GM21576 (cell line): ENCODE measurements at regions not wholly inside any gene's neighbourhood (a gene's known extent, or its start where the extent isn't known, plus 50 kb on each side); places are given as distances from the start of the nearest gene placed in this dataset.

Experiments used
- ATAC-seq: cut with Tn5 transposase; IDR thresholded peaks from one replicate; pipeline ENCODE4 v1.9.1; 2021; ENCODE audit warnings: mild to moderate bottlenecking, moderate library complexity; ENCODE audit not compliant: unreplicated experiment

DNA sequence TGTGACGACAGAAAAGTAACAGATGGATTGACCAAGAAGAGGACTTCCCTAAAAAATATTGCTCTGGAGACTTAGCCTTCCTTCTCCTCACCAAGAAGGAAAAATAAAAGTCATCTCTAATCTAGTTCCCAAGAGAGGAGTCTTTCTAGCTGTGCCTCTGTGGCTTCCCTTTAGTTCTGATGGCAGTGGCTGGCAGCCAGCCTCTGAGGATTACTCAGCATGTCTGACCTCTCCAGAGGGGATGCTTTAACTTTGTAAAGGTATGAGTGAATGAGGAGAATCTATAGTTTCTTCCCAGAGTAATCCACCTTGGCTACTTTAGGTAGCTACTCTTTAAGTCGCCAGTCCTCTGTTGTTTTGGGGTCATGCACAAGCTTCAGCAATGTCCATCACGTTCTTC is 163.9 kb upstream of the KIT start:
- no peak for ATAC-seq

DNA sequence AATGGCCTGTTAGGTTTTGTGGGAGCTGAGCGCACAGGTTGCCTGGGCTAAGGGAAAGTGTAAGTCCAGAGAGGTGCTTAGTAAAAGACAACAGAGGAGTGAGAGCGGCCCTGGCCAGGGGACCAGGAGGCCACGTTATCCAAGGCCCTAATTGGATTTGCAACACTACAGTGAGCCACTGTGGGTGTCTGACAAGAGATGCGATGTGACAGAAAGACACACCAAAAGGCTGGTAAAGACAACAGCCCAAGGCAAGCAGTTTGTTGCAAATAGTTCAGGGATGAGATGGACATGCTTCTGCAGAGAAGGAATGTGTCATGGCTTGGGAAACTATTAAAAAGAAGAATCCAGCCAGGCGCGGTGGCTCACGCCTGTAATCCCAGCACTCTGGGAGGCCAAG is 162.7 kb upstream of the KIT start:
- no peak for ATAC-seq

DNA sequence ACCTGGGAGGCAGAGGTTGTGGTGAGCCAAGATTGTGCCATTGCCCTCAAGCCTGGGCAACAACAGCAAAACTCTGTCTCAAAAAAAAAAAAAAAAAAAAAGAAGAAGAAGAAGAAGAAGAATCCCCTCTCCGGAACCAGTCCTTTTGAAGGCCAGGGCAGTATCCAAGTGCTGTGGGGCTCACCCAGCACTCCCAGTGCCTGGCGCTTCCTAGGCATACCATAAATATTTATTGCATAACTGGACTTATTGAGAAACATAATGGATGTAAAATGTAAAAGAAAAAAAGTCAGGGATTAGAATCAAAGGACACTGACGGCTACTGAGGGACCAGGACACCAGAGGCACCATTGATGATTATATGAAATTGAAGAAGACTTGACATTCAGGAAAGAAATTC is 162.1 kb upstream of the KIT start:
- ATAC-seq = no peak

DNA sequence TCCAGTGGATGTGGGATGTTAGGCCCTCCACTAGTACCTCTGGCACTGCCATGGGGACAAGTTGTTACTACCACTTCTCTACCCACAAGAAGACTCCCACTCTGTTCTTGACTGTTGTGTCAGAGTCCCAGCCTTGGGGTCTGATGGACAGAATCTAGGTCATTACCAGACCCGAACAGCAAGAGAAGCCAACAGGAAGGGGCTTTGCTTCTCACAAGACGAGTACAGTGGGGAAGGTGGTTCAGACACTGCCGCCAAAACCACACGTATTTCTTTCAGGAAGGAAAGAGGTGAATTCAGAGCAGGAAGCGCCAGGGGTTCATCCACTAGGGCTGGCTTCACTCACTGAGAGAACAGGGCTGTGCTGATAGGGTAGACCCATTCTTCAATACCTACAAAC is 161.3 kb upstream of the KIT start:
- no peak for ATAC-seq

DNA sequence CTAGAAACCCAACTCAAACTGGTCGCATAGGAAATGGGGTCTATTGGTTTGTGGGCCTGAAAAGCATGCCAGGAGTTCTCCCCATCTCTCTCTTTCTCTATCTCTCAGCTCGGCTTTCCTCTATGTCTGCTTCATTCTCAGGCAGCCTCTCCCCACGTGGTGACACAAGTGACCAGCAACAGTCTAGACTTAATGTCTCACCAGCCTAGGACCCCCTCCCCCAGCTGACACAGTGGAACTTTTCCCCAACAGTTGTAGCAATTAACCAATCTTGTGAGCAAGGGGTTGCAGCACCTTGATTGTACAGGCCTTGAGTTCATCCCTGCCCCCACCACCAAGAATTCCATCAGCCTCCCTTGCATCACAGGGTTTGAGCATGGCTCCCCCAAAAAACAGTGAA is 159.8 kb upstream of the KIT start:
- ATAC-seq = no peak

DNA sequence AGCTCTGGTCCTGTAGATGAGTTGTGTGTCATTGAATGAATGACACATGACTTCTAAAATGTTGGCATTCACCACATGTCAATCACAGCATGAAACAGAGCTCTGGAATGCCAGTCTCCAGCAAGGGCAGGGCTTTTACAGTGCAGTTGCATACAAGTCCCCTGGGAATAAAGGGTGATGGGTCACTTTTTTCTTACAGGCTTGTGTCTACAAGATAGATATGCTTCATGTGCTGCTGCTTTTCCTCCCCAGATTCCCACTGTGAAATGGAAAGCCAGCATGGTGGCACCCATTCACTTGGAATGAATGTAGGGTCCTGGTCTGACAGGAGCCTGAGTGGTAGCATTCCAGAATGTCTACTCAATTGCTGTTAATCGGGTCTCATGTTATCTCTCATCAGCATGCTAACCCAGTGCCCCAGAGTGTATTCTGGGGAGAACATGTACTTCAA is 159.1 kb upstream of the KIT start:
- ATAC-seq = no peak

DNA sequence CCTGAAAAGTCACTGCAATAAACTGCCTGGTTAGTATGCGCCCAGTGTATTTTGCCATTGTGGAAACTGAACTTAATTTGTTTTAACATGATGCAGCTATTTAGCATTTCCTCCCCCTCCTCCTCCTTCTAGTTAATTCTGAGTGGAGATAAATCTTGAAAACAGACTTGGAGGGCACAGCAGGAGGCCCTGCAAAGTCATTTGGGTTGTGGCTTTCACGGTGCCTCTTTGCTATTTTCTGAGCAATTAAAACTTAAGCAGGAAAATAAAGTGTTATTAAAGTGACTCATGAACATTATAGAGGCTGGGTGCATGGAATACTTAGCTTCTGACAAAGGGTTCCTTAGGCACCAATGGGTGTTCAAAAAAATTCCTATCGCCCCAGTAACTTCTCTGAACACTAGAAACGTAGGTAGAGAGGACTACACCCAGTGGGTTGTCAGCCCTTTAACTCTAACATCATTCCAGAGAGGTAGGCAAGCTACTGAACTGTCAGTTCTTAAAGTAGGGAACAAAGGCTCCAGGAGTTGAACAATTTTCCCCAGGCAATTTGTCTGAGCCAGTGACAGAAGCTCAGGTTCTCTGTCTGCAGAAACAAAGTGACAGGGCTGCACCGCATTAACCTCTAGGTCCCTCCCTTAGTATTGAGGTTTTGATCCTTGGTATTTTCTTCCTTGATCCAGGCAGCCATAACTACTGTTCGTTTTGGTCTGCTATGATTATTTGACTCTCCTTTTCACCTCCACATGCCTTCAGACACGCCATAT is 158.3 kb upstream of the KIT start:
- ATAC-seq = no peak

DNA sequence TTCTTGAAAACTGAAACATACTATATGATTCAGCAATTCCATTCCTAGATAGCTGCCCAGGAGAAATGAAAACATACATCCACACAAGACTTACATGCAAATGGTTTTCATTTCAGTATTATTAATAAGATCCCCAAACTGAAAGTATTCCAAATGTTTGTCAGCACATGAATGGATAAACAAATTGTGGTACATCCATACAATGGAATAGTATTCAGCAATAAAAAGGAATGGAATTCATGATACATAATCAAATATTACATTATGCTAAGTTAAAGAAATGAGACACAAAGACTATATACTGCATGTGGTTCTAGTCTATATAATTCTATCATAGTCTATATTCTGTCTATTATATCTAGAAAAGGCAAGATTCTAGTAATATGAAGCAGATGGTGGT is 152.4 kb upstream of the KIT start:
- no peak for ATAC-seq

DNA sequence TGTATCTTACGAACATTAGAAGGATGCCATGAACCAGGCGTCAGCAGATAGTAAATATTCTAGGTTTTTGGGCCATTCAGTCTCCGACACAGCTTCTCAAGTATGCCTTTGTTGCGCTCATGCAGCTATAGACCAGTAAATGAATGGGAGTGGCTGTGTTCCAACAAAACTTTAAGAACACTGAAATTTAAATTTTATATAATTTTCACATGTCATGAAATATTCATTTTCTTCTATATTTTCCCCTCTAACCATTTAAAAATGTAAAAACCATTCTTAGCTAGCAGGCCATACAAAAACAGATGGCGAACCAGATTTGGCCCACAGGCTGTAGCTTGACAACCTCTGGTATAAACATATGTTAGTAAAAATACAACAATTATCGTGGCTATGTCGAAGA is 151.8 kb upstream of the KIT start:
- ATAC-seq = no peak

DNA sequence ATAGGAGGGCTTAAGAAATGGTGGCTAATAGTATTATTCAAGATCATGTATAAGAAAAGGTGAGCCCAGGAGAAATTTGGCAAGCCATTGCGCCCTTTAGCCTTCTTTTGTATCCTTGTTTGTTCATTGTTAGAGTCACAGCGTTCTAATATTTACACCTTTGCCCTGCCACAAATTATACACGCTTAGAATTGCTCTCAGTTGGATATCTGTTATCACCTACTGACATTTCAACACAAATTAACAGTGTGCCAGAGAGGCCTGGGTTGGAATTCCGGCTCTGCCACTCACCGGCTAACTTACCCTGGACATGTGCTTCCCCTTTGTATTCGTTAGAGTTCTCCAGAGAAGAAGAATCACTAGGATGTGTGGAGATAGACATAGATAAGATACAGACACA is 148.7 kb upstream of the KIT start:
- ATAC-seq = no peak

DNA sequence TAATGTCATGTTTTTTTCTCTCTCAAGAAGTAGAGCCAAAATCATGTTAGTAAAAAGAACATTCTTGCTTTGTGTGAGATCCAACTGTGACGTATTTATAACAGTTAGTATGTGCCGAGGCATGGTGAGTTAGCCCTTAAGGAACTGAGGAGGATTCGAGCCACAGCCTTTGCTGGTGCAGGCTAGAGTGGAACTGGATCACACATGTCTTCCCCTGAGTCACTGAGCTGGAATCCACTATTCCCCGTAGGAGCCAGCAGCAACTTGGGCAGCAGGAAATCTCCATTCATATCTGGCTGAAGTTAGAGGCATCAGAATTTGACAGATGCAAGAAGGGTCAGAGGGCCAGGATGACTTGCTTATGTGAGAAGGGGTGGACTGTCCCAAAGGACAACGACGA is 144.6 kb upstream of the KIT start:
- ATAC-seq = no peak

DNA sequence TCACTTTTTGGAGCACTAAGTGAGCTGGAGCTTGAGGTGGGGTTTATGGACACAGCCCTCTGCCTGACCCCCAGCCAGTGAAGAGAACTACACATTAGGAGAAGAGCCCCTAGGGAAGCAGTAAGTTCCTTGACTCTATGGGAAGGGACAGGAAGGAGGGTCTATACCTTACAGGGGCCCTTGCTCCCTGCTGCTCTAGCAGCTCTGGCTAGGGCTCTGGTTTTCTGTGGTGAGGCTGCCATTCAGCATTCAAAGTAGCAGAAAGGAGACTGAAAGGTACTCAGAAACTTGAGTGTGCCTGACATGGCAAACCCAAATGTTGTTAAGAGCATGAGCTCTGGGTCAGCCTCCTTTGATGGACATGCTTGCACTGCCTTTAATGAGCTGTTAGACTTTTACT is 144.0 kb upstream of the KIT start:
- ATAC-seq = no peak

DNA sequence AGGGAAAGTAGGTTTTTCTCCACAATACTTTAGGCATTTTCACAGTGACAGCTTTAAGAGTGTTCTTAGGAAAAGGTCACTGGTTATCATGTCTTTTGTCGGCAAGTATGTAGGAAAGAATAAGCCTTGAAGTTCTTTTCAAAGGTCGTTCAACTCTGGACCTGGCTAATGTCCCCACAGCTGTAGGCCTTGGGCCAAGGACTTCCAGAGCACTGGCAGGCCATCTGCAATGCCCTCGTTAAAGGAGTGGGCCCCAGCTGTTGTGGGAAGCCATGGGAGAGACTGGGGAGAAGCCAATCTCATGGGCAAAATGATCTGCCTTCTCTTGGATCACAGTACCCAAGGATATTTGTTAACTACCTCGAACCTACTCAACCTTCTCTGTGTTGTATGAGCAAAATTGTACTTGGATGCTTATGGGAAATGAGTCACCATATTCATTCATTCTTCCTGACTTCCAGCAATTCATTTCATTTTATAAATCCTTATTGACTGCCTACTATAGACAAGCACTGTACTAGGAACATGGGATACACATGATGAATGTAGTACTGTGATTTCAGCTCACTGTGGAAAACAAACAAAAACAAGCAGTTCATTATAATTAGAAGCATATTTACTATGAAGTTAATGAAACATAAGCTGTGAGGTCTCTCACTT is 141.1 kb upstream of the KIT start:
- no peak for ATAC-seq

DNA sequence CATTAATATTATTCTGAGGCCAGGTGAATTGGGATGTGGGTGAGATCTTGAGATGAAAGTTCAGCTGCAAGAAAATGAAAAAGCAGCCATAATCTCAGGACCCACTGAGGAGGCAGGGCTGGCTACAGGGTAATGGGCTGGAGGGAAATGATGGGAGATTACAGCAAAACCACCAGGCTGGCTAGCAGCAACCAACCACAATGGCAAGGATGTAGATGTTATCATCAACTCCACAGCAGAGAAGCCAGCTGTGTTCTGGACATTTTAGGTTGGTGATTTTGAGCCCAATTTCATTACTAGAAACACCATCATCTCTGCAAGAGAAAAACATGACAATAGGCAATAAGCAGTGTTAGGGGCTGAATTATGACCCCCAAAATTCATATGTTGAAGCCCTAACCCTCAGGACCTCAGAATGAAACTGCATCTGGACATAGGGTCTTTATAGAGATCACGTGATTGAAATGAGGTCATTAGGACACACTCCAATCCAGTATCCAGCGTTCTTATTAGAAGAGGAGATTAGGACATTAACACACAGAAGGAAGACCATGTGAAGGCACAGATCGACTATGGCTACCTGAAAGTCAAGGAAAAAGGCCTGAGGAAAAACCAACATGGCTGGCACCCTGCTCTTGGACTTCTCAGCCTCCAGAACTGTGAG is 139.8 kb upstream of the KIT start:
- no peak for ATAC-seq

DNA sequence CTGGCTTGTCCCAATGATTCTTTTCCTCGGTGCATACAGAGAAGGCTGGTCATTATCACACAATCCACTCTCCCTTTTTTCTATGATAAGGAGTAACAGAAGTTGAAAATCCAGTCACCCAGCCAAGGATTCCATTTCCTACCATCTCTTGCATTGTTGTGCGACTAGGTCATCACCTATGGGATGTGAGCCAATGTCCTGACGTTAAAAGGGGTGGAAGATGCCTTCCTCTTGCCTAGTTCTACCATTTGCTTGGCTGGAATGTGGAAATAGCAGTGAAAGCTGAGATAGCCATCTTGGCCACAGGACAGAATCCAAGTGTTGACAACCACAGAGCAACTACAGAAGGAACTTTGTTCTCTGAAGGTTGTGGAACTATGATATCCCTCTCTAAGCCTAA is 132.2 kb upstream of the KIT start:
- ATAC-seq = no peak

DNA sequence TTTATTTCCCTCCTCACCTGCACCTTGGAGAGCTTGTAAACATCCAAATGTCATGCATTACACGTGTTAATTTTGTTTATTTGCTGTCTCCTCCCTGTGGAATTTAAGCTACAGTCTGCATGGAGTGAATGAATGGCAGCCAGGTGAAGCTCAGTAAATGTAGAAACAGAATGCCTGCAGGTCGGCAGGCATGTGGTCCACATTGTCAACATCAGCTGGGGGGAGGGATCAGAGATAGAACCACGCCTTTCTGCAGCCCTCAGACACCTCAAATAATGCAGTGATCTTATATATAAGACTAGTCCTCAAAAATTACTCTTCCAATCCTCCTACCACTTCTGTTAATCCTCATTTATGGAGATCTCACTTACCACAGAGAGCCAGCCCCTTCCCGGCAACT is 131.2 kb upstream of the KIT start:
- ATAC-seq = no peak

DNA sequence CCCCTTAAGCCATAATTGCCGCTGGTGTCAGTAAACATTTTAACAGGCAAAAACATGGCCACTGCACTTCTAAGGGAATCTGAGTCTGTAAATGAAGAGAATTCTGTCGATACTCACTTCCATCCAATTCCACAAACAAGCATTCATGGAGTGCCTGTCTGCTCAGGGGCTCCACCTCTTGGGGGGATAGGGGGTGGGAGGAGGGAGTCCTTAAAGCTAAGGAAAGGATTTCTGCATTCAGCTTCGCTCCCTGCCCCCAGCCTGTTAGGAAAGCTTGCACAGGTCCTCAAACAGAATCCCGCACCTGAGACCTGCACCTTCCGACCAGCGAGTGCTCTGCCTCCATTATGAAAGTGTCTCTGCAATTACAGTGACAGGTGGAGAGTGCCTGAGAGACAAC is 130.2 kb upstream of the KIT start:
- no peak for ATAC-seq

DNA sequence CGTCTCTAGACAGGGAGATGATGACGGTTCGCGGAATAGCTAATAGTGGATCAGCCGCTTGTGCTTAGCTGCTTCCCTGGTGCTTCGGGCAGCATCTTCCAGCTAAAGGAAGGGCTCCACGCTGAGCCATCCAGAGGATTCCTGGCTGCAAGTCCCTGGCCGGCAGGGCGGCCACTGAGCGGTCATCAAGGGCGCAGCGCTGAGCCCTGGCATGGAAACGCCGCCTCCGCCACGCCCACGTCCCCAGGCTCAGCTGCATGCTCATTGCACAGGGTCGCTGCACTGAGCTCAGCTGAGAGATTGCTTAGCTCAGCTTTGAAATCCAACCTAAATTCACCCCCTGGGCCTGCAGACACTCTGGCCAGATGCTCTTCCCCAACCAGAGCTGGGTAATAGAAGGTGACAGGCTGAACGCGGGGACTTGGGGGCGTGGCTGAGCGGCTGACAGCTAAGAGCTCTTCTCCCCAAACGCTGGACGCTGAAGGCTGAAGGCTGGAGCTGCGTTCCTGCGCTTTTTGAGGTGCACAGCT is 118.2 kb upstream of the KIT start:
- no peak for ATAC-seq

DNA sequence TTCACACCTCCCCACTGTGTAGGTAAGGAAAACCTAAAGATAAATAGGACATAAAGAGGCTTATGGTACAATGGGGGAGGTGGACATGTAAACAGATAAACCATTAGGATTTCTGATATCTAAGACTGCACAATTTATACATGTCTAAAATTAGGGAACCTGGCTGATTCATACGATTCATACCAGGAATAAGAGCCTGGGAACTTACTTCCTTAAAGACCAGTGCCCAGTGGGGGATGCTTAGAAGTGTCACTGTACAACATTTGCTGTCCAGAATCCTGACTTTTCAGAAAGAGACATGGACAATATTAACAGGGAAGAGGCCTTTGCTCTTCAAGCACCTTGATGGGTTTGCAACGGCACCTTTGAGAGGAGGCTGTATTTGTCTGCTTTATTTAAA is 116.8 kb upstream of the KIT start:
- ATAC-seq = no peak

DNA sequence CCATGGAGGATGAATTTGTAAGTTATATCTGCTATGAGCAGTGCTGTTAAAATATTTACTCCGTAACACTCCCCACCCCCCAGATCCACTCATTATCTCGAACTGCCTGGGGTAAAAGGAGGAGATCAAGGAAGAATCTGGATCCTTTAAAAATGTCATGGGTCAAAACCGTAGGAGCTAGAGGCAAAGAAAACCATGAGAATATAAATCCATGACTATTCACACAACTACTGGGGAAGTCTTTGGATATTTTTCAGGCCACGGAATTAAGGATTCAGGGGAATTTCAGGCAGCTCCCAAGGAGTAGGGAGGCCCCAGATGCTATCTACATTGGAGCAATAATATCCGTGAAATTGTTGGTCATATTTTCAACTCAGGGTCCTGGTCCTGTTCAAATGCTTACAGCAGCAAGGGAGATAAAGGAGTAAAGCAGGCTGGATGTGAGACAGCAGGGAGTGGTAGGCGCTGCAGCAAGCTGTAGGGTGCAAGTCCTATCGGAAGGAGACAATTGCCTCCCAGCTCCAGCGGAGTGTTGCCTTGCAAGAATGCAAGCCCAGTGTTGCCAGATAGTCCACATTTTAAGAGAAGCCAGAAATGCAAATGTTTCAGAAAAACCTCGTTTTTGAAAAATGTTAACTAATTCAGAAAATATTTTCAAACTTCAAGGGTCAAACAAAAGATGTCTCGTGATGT is 116.2 kb upstream of the KIT start:
- ATAC-seq = no peak

DNA sequence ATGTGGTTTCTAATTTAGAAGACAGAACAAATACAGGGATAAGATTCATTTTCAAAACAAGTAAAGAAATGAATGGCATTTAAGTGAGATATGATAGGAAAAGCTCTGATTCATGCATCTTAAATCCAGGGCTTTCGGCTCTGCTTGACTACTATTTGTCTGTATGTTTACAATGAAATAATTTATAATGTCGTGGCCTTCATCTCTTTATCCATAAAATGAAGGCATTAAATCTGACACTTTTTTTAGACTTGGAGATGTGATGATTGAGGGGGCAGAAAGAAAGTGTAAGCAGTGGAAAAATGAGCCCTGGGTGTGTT is 115.7 kb upstream of the KIT start:
- no peak for ATAC-seq
